Cardiac muscle cell (in vitro differentiated cells and primary cell): ENCODE measurements at regions not wholly inside any gene's neighbourhood (a gene's known extent, or its start where the extent isn't known, plus 50 kb on each side); places are given as distances from the start of the nearest gene placed in this dataset.
"Not testable (repeated sequence)": the region's sequence is repeated elsewhere in the genome, so short reads cannot be mapped to it uniquely, and the experiment has no call there.

Experiments
- DNase-seq, 2 donors: peaks; one replicate each; pipeline versions ENCODE4 v3.0.0 to v3.0.0-alpha.2; 2010 to 2017; ENCODE audit warnings: low read depth in 1 of 2, low spot score in 1 of 2
- H3K27ac ChIP-seq: fragments of 200-600 bp; sonication (generic); 2 replicates; pipeline ENCODE4 v1.5.1; 2016
- H3K27me3 ChIP-seq: fragments of 200-600 bp; sonication (generic); 2 replicates; pipeline ENCODE4 v1.6.0; 2016; ENCODE audit warnings: control low read depth
- H3K36me3 ChIP-seq: fragments of 200-600 bp; sonication (generic); 2 replicates; pipeline ENCODE4 v1.5.1; 2016; ENCODE audit warnings: control low read depth
- H3K4me1 ChIP-seq: fragments of 200-600 bp; sonication (generic); 2 replicates; pipeline ENCODE4 v1.8.1; 2017; ENCODE audit warnings: low read depth, mild to moderate bottlenecking, mixed run types
- H3K4me3 ChIP-seq: fragments of 200-600 bp; sonication (generic); 2 replicates; pipeline ENCODE4 v1.5.1; 2016; ENCODE audit warnings: mild to moderate bottlenecking
- H3K9me3 ChIP-seq: fragments of 200-600 bp; sonication (generic); 2 replicates; pipeline ENCODE4 v1.5.1; 2017; ENCODE audit warnings: low read depth, mild to moderate bottlenecking, control low read depth
- TF ChIP-seq, protein P1 (sequence below): IDR thresholded peaks from 2 replicates; pipeline ENCODE4 v1.5.1; 2012; ENCODE audit warnings: low read depth, mild to moderate bottlenecking, low read length

DNA sequence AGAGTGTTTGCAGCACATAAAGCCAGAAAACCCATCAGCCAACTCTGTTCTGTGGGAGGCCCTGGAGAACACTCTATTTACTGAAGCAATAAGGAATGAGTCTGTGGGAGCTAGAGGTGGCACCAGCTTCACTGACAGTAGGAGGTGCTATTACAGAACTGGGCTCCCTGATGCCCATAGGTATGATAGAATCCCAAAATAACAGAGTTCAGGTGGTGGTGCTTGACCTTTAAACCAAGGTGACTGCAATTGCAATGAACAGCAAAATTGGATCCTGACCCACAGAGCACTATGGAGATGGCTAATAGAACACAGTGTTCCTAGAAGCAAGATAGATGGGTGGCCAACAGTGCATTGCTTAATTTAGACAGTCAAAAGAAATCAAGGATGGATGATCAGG lies 95.4 kb upstream of the RNU6-1 start:
- Histone ChIP-seq H3K27ac (no peak overlapping the region), H3K9me3 (no peaks in the 10 kb centered on the region), H3K27me3 (no peaks in the 10 kb centered on the region), H3K36me3 (no peaks in the 10 kb centered on the region), H3K4me3 (no peak overlapping the region), H3K4me1 (no peaks in the 10 kb centered on the region)
- TF ChIP-seq, protein P1, sequence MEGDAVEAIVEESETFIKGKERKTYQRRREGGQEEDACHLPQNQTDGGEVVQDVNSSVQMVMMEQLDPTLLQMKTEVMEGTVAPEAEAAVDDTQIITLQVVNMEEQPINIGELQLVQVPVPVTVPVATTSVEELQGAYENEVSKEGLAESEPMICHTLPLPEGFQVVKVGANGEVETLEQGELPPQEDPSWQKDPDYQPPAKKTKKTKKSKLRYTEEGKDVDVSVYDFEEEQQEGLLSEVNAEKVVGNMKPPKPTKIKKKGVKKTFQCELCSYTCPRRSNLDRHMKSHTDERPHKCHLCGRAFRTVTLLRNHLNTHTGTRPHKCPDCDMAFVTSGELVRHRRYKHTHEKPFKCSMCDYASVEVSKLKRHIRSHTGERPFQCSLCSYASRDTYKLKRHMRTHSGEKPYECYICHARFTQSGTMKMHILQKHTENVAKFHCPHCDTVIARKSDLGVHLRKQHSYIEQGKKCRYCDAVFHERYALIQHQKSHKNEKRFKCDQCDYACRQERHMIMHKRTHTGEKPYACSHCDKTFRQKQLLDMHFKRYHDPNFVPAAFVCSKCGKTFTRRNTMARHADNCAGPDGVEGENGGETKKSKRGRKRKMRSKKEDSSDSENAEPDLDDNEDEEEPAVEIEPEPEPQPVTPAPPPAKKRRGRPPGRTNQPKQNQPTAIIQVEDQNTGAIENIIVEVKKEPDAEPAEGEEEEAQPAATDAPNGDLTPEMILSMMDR: no peak
- DNase-seq: no peak

DNA sequence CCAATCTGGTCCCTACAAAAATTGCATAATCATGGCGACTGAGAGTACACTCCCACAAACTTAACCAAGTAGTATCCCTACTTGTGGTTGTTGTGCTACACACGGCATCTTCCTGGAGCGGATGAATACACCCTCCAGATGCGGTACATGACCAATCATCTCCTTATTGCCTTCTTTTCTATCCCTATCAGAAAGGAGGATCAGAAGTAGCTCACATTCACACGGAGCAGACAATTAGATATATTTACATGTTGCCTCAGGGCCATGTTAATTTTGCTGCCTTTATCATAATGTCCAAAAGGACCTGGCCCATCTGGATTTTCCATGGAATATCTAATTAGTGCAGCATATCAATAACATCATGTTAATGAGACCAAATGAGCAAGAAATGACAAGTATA lies 96.4 kb upstream of the RNU6-1 start:
- TF ChIP-seq, protein P1: no peak
- Histone ChIP-seq H3K27ac (no peak overlapping the region), H3K36me3 (no peaks in the 10 kb centered on the region), H3K27me3 (no peaks in the 10 kb centered on the region), H3K9me3 (no peaks in the 10 kb centered on the region), H3K4me1 (no peaks in the 10 kb centered on the region), H3K4me3 (no peak overlapping the region)
- no peak for DNase-seq

DNA sequence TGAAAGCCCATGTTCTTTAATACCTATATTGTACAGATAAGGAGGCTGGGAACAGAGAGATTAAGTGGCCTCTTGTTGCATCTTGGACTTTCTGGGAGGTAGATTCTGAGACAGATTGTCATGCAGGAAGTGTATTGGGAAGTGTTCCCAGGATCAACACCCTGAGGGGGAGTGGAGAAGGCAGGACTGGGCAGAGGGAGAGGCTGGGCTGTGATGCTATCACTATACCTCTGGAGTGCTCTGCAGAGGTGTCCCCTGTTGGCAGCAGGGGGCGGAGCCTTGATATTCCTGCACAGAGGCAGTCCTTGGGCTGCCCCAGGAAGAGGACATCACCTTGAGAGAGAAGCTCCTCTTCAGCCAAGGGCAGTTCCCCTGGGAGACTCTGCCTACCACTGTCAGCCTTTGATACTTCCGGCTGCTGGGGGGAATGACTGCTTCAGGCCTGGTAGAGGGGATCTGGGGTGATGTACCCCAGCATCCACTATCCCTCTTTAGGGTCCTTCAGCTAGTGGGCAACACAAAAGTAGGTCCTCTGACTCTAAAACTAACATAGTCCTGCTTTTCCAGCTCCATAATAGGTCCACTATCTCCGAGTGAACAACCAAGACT lies 97.4 kb upstream of the RNU6-1 start:
- Histone ChIP-seq H3K9me3 (no peaks in the 10 kb centered on the region), H3K36me3 (no peaks in the 10 kb centered on the region), H3K4me3 (no peak overlapping the region), H3K27me3 (no peaks in the 10 kb centered on the region), H3K27ac (no peak overlapping the region), H3K4me1 (no peaks in the 10 kb centered on the region)
- TF ChIP-seq, protein P1: no peak
- no peak for DNase-seq

- H3K36me3 ChIP-seq, H3K27me3 ChIP-seq, H3K9me3 ChIP-seq, H3K4me1 ChIP-seq, DNase-seq, H3K27ac ChIP-seq, H3K4me3 ChIP-seq: not testable (repeated sequence)
These were observed 99.3 kb upstream of the RNU6-1 start for GRCh38 chr15:67939179-67939578.

DNA sequence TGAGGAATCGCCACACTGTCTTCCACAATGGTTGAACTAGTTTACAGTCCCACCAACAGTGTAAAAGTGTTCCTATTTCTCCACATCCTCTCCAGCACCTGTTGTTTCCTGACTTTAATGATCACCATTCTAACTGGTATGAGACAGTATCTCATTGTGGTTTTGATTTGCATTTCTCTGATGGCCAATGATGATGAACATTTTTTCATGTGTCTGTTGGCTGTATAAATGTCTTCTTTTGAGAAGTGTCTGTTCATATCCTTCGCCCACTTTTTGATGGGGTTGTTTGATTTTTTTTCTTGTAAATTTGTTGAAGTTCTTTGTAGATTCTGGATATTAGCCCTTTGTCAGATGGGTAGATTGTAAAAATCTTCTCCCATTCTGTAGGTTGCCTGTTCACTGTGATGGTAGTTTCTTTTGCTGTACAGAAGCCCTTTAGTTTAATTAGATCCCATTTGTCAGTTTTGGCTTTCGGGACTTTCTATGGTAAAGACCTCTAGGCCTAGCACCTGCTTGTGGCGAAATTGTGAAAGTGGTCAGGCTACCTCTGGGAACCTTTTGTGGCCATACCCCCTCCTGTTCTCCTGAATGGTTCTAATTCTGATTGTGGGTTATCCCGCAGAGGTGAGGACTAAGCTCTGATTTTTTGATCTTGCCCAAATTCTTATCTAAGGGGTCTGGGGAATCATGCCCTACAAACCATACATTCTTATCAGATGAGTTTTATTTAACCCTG lies 99.9 kb upstream of the RNU6-1 start:
- not testable (repeated sequence) for H3K4me1 ChIP-seq, H3K4me3 ChIP-seq, H3K9me3 ChIP-seq, H3K36me3 ChIP-seq, H3K27ac ChIP-seq, H3K27me3 ChIP-seq, DNase-seq

DNA sequence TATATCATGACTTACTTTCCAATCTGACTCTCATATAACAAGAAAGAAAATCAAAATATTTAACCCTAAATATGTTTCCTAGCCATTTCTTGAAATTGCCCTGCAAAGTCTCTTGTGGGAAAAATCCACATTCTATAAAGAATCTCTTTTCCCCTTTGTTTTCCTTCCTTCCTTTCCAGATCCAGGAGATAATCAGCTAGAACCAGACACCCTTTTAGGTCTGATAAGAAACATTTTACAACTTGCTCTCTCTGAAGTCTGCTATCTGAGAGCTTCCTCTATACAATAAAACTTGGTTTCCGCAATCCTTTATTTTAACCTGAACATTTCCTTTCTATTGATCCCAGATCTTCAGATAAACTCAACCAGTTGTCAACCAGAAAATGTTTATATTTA lies 100.5 kb upstream of the RNU6-1 start:
- no peak overlapping the region for H3K4me3 ChIP-seq
- H3K4me1 ChIP-seq: peaks cover 2% of the 10 kb centered on the region
- TF ChIP-seq, protein P1: no peak
- no peak for DNase-seq
- H3K9me3 ChIP-seq: no peaks in the 10 kb centered on the region
- no peaks in the 10 kb centered on the region for H3K27me3 ChIP-seq
- H3K36me3 ChIP-seq: no peaks in the 10 kb centered on the region
- no peak overlapping the region for H3K27ac ChIP-seq
